GM12865 (cell line): ENCODE measurements at regions not wholly inside any gene's neighbourhood (a gene's known extent, or its start where the extent isn't known, plus 50 kb on each side); places are given as distances from the start of the nearest gene placed in this dataset.

ENCODE experiments used
- DNase-seq: peaks from one replicate; pipeline ENCODE4 v3.0.0; 2010; ENCODE audit warnings: low read depth
- H3K4me3 ChIP-seq: 2 replicates; pipeline ENCODE4 v1.5.1; 2011; ENCODE audit warnings: mild to moderate bottlenecking, low read depth, low read length, control low read depth
- TF ChIP-seq, protein P1 (sequence below): IDR thresholded peaks from 2 replicates; pipeline ENCODE4 v1.5.1; 2011; ENCODE audit warnings: low read length, control low read depth, low read depth, inconsistent platforms; ENCODE audit not compliant: insufficient read depth; ENCODE audit errors: missing control alignments

DNA sequence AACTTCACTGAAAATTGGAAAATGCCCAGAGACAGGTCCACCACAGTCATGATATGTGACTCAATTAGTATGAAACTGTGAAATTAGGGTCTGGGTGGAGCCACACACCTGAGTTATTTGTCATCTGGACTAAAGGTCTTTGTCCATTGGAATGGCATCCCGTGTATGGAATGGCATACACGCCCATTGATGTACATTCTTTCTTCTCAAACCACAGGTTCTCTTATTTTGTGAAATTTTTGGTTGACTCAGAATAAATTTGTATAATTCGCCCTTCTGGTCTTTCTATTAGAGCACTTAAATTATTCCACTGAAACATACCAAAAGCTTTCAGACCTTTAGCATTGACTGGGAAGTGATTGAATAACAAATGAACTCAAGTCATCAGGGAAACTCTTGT is 66.8 kb upstream of the UBE2E1 start:
- no peak for DNase-seq
- TF ChIP-seq, protein P1, sequence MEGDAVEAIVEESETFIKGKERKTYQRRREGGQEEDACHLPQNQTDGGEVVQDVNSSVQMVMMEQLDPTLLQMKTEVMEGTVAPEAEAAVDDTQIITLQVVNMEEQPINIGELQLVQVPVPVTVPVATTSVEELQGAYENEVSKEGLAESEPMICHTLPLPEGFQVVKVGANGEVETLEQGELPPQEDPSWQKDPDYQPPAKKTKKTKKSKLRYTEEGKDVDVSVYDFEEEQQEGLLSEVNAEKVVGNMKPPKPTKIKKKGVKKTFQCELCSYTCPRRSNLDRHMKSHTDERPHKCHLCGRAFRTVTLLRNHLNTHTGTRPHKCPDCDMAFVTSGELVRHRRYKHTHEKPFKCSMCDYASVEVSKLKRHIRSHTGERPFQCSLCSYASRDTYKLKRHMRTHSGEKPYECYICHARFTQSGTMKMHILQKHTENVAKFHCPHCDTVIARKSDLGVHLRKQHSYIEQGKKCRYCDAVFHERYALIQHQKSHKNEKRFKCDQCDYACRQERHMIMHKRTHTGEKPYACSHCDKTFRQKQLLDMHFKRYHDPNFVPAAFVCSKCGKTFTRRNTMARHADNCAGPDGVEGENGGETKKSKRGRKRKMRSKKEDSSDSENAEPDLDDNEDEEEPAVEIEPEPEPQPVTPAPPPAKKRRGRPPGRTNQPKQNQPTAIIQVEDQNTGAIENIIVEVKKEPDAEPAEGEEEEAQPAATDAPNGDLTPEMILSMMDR, result no peak
- H3K4me3 ChIP-seq, result no peak overlapping the region

DNA sequence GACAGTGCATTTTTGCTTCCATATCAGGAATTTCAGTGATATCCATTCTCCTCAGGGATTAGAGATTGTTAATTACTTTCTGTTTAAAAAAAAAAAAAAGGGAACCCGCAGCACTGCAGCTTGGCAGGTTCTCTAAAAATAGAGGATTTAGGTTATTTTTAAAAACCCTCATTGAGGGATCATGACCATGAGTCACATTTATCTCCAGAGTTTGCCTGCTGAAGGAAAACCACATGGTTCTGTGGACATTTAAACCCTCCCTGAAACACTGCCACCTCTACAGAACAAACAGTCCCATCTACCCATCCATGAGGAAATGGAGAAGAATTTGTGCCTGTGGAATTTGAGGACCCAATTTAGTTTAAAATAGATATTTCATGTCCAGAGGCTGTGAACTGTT is 66.2 kb upstream of the UBE2E1 start:
- DNase-seq, result no peak
- H3K4me3 ChIP-seq, result no peak overlapping the region
- TF ChIP-seq, protein P1, result no peak

DNA sequence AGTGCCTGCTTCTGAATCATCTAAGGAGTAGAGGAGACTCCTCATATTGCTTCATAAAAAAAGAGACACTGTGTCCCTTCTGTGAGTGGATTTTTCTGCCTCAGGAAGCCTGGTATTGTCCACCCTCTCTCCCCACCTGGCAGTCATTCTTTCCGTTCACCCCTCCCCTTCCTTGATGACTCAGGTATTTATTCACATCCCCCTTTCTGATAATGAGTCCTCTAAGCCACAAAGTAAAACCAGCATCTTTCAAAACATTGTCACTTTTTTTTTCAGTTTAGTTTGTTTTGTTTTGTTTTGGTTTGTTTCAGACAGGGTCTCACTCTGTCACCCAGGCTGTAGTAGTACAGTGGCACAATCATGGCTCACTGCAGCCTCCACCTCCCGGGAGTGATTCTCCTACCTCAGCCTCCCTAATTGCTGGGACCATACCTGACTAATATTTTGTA is 65.2 kb upstream of the UBE2E1 start:
- no peak overlapping the region for H3K4me3 ChIP-seq
- TF ChIP-seq, protein P1, result no peak
- DNase-seq, result peak; percentile 59

DNA sequence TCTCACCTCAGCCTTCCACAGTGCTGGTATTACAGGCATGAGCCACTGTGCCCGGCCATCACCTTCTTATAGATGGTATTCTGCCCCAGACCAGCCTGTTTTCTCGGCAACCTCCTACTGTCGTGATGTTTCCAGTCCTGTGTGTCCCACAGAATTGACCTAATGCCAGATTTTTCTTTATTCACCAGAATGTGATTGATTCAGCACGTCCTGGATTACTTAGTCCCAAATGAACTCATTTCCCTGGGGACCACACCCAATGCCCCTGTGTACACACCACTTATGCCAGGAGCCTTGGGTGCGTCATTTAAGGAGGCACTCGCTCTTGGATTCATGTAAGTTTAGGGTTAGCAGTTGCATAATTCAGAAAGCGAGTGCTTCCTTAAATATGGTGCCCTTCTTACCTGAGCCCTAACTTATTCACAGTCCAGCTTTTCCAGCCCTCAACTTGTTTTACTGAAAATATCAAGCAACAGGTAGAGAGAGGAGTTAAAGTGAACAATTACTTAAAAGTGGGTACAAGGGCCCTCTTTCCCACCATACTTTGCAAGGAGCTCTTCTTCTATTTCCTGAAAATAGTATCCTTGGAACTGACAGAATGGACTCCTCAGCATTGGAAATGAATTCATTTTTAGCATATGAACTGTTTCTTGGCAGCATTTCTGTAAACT is 64.6 kb upstream of the UBE2E1 start:
- no peak overlapping the region for H3K4me3 ChIP-seq
- DNase-seq, result no peak
- TF ChIP-seq, protein P1, result no peak

DNA sequence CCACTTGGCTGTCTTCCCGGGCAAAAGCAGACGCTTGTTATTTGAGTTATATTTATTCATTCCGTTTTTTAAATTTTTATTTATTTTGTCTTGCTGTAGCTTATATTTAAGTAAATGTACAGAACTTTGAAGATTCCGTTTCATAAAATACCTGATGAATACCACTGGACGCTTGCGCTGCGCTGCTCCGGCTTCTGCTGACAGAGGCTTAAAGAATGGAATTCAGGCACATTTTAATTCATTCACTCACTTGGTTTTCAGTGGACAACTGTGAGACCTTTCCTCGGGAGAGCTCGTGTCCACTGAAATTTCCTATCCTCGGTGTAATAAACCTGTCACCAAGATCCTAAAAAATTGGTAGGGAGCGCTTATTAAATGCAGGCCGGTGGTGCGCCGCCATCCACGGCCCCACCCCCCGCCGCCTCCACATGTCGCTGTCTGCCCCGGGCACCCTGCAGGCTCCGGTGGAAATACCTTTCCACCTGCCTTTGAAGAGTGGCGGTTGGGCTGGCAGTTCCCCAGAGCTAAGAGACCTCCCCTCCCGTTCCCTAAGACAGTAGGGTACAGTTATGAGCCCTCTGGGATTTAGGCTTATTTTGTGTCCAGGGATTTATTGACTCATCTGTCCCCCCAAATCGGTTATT is 62.5 kb upstream of the UBE2E1 start:
- DNase-seq, result no peak
- no peak overlapping the region for H3K4me3 ChIP-seq
- TF ChIP-seq, protein P1, result no peak

DNA sequence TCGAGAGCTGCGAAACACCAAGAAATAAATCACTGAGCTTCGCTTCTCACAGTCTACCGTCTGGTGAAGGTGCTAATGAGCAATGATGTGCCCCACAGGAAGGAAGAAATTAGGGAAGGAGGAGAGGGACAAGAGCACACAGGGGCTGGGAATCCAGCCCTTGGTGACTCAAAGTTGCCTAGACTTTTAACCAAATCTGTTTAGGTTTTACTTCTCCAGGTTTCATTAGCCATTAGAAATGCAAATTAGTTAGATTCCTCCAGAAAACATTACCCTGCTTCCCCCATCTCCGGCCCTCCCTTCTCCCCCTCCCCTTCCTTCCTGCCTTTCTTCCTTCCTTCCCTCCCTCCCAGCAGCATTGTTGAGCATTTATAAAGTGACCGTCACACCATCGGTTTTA is 59.3 kb upstream of the UBE2E1 start:
- TF ChIP-seq, protein P1, result no peak
- no peak overlapping the region for H3K4me3 ChIP-seq
- DNase-seq, result no peak
